Left forelimb (tissue), 1 donor: ENCODE measurements at regions not wholly inside any gene's neighbourhood (a gene's known extent, or its start where the extent isn't known, plus 50 kb on each side); places are given as distances from the start of the nearest gene placed in this dataset.

Experiments used
- DNase-seq: peaks from one replicate; pipeline ENCODE4 v3.0.0-alpha.2; 2018; ENCODE audit warnings: low spot score

DNA sequence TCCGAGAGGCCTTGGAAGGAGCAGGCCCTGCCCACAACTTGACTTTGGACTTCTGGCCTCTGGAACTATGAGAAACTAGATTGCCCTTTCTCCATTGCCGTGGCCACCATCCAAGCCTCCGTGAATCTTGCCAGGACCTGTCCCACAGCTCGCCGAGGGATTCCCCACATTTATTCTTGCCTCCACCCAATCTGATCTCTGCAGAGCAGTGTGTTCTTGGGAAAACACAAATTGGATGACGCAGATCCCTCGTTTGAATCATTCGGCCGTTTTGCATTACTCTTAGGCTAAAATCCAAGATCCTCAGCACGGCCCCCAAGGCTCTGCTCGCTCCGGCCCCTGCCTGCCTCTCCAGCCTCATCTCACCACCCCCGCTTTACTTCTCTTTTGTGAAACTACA, 364.2 kb downstream of the ZNF516 start:
- no peak for DNase-seq

- no peak for DNase-seq
Observed at GRCh38 chr18:76126327-76126726, 368.7 kb downstream of the ZNF516 start.

DNA sequence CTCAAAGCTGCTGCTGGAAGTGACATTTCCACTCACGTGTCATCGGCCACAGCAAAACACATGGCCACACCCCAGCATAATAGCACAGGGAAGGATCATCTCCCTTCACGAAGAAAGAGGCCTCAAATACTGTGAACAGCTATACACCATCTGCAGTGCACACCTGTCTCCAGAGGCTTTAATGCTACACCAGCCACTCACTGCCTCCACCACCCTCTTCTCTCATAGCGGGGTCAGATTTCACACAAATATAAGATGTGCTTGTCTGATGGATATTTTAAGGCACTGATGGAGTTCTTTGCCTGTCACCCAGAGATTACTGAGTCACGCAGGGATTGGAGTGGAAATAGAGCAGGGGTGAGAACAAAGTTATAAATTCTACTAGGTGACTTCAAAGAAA, 374.0 kb downstream of the ZNF516 start:
- DNase-seq, result no peak

DNA sequence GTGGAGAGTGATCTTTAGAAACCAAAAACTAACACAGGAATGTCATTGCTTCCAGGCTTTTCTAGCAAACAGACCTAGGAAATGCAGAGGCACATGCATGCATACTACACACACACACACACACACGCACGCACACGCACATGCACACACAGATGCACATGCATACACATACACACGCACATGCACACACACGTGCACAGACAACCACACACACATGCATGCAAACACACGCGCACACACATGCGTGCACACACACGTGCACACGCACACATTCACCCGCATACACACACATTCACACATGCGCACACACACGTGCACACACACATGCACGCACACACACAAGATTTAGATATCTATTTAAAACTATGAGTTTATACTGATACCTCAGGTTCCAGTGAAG, 379.5 kb downstream of the ZNF516 start:
- DNase-seq, result no peak

- DNase-seq, result no peak
Observed at GRCh38 chr18:76113101-76113500, 381.9 kb downstream of the ZNF516 start.

DNA sequence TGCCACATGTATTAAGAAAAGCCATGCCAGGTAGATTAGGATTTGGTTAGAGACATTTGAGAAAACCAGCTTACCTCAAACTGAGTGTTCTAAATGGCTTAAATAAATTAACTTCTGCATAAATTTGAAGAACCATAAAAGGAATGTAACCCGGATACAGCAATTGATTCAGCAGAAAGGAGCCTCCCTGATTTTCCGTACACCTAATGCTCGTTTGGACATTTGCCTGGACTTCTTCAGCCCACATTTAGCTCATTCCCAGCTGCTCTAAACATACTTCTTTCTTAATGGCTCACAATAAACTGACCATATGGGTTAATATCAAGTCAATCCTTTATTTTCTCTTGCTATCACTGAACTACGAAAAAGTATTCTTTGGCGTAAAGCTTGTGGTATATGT, 392.4 kb downstream of the ZNF516 start:
- DNase-seq, result no peak

- no peak for DNase-seq
Observed at GRCh38 chr18:76102156-76102555, 392.9 kb downstream of the ZNF516 start.

DNA sequence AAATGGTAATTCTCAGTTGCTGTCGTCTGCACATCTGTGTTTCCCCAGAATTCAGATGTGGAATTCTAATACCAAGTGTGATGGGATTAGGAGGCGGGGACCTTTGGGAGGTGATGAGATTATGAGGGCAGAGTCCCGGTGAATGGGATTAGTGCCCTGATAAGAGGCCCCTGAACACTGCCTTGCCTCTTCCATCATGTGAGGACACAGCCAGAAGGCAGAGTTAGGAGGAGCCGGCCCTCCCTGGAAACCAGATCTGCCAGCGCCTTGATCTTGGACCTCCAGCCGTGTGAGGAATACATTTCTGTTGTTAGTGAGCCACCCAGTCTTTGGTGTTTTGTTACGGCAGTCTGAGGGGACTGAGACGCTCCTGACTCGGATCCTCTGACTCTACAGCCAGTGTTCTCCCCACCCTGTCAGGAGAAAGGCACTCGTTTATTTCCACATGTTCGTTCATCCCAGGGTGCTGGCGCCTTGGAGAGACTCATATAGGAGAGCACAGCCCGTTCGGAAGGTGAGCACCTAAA, 395.0 kb downstream of the ZNF516 start:
- DNase-seq, result no peak

- DNase-seq, result no peak
Observed at GRCh38 chr18:76098674-76099411, 396.2 kb downstream of the ZNF516 start.

DNA sequence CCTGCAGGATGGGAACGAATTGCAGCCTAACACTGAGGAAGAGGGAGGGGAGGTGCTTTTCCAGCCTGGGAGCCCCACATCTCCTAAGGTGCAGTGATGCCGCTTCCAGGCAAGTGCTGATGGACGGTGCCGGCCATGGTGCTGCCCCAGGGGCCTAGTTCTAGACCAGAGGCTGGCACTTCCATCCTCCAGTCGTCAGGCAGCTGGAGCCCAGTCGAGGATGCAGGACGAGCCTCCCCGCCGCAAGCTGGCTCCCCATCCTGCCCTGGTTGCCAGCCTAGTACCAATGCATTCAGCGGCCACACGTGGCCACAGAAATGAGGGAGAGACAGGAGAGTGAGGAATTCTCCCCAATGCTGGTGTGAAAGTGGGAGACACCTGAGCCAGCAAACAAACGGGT, 413.5 kb downstream of the ZNF516 start:
- no peak for DNase-seq

- no peak for DNase-seq
Observed at GRCh38 chr18:76080430-76080829, 414.6 kb downstream of the ZNF516 start.

DNA sequence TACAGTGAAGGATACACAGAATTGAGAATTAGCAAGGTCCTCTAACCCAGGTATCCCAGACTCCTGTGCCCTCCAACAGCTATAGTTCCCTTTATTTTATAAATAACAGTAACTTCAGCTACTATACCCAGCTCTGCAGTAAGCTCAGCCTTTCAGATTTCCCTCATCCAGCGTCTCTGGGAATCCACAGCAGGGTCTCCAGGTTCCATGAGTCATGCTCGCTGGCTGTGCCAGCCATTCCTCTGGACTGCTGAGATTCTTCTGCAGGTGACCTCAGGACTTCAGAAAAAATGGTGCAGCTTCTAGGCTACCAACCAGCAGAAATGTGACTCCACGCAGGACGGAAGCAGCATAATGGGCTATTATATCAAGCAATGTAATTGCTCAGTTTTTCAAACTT, 419.3 kb downstream of the ZNF516 start:
- DNase-seq, result no peak

GRCh38 chr18:76064998-76065397, 430.0 kb downstream of the ZNF516 start:
- DNase-seq, result no peak

- DNase-seq, result no peak
Observed at GRCh38 chr18:76058146-76058545, 436.9 kb downstream of the ZNF516 start.

DNA sequence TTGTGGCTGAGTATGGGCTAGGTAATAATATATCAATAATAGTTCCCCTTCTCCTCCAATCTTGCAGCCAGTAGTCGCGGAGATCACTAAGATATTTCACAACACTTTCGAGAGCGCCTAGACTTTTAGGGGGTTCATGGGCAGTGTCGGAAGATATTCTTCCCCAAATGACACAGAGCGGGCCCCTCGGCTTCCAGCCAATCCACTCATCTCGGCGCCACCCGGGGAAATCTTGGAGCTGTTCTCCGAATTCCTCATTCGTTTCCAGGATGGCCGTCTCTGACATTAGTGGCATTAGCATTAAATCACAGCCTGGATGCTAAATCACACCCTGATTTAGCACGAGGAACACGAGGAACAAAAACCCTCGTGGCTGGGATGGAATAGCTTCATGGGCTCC, 437.7 kb downstream of the ZNF516 start:
- no peak for DNase-seq

DNA sequence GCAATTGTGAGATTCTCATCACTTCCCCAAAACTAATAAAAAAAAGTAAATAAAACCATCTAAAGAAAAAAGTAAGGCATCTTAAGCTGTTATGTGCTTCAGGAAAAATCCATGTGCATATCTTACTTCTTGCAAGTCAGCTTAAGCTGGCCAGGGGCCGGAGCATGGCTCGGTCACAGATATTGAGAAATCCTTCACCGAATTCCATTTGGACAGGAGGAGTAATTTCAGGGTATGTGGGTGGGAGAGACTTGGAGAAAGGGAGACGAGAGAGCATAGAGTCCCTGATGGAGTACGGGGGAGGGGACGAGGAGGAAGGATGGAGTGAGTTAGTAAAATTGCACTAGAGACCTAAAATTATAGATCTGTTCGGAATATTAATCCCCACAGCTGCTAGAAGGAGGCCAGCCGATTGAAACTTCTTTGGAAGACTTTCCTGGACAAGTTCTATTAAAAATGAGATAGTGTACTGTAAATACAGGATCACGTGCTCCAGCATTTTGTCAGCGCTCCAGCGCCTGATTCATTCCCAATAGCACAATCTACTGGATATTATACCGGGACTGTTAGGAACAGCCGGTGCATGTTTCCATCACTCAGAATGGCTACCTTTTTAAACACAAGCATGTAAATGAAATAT, 438.5 kb downstream of the ZNF516 start:
- peak; percentile 78 for DNase-seq

DNA sequence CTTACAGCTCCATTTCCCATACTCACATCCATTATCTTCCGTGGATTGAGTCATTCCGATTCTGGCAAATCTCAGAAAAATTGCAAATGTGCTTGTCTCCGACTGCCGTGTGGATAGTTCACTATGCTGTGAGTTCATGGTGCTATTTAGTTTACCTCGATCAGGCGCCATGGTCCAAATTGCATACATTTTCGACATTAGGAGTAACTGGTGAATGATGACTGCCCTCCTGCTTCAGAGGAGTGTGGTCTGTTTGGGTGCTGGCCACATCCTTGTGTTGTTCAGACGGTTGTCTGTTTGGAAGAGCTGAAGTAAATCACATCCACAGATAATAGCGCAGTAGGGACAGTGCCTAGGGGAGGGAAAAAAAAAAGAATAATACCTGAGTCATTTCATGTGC, 439.5 kb downstream of the ZNF516 start:
- DNase-seq, result no peak

GRCh38 chr18:76055025-76055424, 440.0 kb downstream of the ZNF516 start:
- no peak for DNase-seq

DNA sequence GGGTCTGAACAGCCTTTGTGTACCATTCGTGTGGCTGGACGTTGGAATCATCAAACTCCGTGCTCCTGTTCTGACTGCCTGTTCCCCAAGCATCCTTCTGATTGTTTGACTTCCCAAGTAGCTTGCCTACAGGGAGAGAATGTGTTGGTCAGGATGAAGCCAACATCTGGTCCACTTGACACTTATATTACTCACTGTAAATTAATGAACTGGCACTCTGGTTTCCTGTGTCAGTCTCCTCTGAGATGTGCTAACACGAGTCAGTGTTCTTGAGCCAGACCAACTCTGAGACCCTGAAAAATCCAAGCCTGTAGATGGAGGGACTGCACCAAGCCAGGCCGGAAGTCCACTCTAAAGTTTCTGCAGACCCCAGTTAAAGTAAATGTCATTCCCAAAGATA, 440.9 kb downstream of the ZNF516 start:
- DNase-seq, result no peak

DNA sequence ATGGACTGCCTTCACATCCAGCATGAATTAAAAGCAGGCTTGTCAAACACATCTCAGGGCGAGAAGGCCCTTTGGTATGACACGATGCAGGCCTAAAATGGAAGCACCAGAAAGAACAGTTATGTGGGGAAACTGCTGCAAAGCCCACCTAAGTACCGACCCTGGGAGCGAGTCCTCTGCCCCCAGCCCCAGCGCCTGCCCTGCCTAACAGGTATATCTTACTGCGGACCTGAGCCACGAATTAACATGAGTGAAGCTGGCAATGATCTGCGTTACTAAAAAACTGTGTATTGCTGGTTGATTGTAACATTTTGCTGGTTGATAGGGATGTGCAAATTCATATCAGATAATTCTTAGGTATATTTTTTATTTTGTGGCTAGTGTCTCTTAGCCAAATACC, 441.5 kb downstream of the ZNF516 start:
- no peak for DNase-seq

- no peak for DNase-seq
Observed at GRCh38 chr18:76052227-76052595, 442.8 kb downstream of the ZNF516 start.

DNA sequence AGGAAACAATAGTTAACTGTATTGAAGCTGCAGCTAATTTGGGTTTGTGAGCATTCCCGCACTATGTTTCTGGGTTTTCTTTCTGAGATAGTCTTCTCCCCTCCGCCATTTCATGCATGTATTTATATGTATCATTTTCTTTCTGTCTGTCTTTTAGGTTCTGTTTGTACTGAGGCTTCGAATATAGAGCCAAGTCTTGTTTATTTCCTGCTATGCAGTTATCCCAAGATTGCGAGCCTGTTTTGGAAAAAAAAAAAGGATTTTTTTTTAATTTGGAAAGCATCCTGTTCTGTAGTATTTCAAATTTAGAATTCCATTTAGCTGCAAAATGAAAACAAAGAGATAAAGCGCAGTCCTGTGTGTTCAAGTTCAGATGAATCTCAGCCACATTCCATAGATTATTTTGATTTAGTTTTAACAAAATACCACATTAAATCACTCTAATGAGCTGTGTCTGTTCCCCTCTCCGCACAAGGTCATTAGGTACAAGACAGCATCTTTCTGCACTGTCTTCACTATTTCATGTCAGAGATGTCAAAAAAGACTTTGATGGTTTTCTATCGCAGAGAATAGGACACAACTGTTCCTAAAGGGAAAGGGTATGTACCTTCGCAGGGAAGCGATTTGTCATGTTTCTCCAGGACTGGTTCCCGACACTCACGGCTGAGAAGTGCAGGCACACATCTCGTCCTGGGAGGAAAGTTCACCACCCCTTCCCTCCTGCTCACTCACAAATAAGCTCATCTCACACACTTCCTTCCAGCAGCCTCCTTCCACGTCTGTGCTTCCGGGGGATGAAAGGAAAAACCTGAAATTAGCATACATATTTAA, 443.4 kb downstream of the ZNF516 start:
- DNase-seq, result no peak

DNA sequence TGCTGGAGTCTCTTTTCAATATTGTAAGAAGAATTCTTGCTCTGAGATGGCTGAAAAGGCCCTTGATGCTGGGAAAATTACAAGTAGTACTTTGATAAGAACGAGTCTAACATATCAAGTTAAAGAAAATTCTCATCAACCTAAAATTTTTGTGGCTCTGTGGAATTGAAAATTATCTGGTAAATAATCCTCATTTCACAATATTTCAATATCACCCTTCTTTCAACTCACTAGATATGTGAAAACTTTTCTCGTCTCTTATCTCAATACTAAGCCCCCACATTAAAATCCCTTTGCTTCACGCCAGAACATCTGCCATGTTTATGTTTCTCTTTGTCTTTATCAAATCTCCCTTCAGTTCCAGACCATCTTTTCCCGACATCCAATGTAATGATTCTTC, 448.8 kb downstream of the ZNF516 start:
- DNase-seq, result no peak
